PC-3 (cell line): ENCODE measurements at regions not wholly inside any gene's neighbourhood (a gene's known extent, or its start where the extent isn't known, plus 50 kb on each side); places are given as distances from the start of the nearest gene placed in this dataset.

Experiments
- ATAC-seq: fragments of 200-7000 bp; cut with Tn5 transposase; 2 replicates; pipeline ENCODE4 v1.9.1; 2020; ENCODE audit warnings: mild to moderate bottlenecking, moderate library complexity
- BruUV-seq: library from RNA; stranded (reverse); fragments of 400-500 nt; replicated peaks from 2 replicates; lab custom pipeline; 2021; lab: Mats Ljungman, UMichigan
- CTCF ChIA-PET: fragments of 300-600 bp; sonication (Branson Sonifier 250); formaldehyde crosslinking; loops from one replicate; lab custom pipeline; 2022; ENCODE audit warnings: antibody characterized with exemption; lab: Charles Lee
- POLR2A ChIA-PET: fragments of 300-600 bp; sonication (Branson Sonifier 250); formaldehyde crosslinking; loops from one replicate; lab custom pipeline; 2022; ENCODE audit warnings: antibody characterized with exemption; ENCODE audit not compliant: unreplicated experiment; lab: Charles Lee
- DNase-seq: peaks from one replicate; pipeline ENCODE4 v3.0.0-alpha.2; 2015
- H2AFZ ChIP-seq: fragments of 300-600 bp; sonication (generic); 2 replicates; pipeline ENCODE4 v1.6.0; 2016; ENCODE audit warnings: antibody characterized with exemption, low read length
- H3F3A ChIP-seq: fragments of 300-600 bp; sonication (generic); one replicate; pipeline ENCODE4 v1.6.0; 2017; ENCODE audit warnings: antibody characterized with exemption, low read length, control low read depth, mild to moderate bottlenecking; ENCODE audit not compliant: unreplicated experiment
- H3K27ac ChIP-seq: fragments of 300-600 bp; sonication (generic); 2 replicates; pipeline ENCODE4 v1.5.1; 2016; ENCODE audit warnings: mild to moderate bottlenecking, low read length
- H3K27me3 ChIP-seq: fragments of 300-600 bp; sonication (generic); 2 replicates; pipeline ENCODE4 v1.6.1; 2016; ENCODE audit warnings: low read length, mixed read lengths
- H3K36me3 ChIP-seq: fragments of 300-600 bp; sonication (generic); 2 replicates; pipeline ENCODE4 v1.6.1; 2016; ENCODE audit warnings: low read depth, mixed run types, low read length, mixed read lengths
- H3K4me1 ChIP-seq: fragments of 300-600 bp; sonication (generic); 2 replicates; pipeline ENCODE4 v1.5.1; 2016; ENCODE audit warnings: low read length; ENCODE audit not compliant: insufficient read depth
- H3K4me2 ChIP-seq: fragments of 300-600 bp; sonication (generic); 2 replicates; pipeline ENCODE4 v1.6.0; 2016; ENCODE audit warnings: low read length
- H3K4me3 ChIP-seq: fragments of 300-600 bp; sonication (generic); 2 replicates; pipeline ENCODE4 v1.5.1; 2016; ENCODE audit warnings: mild to moderate bottlenecking, low read length, mixed read lengths
- H3K79me2 ChIP-seq: fragments of 300-600 bp; sonication (generic); 2 replicates; pipeline ENCODE4 v1.6.1; 2017; ENCODE audit warnings: low read length, mixed read lengths
- H3K9ac ChIP-seq: fragments of 300-600 bp; sonication (generic); 2 replicates; pipeline ENCODE4 v1.6.0; 2016; ENCODE audit warnings: mild to moderate bottlenecking, low read length
- H3K9me2 ChIP-seq: fragments of 300-600 bp; sonication (generic); replicated peaks from 2 replicates; pipeline ENCODE4 v1.6.1; 2016; ENCODE audit warnings: mixed run types, low read length, mixed read lengths
- H3K9me3 ChIP-seq: fragments of 300-600 bp; sonication (generic); 2 replicates; pipeline ENCODE4 v1.6.1; 2016; ENCODE audit warnings: low read length, mixed read lengths
- H4K20me1 ChIP-seq: fragments of 300-600 bp; sonication (generic); 2 replicates; pipeline ENCODE4 v1.6.1; 2016; ENCODE audit warnings: low read length, mixed read lengths
- EZH2 ChIP-seq: fragments of 300-600 bp; sonication (generic); IDR thresholded peaks from one replicate; pipeline ENCODE4 v1.6.1; 2017; ENCODE audit warnings: antibody characterized with exemption, mild to moderate bottlenecking, low read length; ENCODE audit not compliant: unreplicated experiment
- EZH2phosphoT487 ChIP-seq: fragments of 300-600 bp; sonication (generic); IDR thresholded peaks from 2 replicates; pipeline ENCODE4 v1.6.1; 2018; ENCODE audit warnings: mild to moderate bottlenecking, antibody characterized with exemption, low read length, borderline replicate concordance
- intact Hi-C: fragments of 100-400 bp; cut with micrococcal nuclease; formaldehyde crosslinking; loops from 2 replicates; pipeline ENCODE4 v1.9.0; 2023
- TF ChIP-seq, protein P1 (sequence below): fragments of 300-600 bp; sonication (generic); conservative IDR thresholded peaks from 2 replicates; pipeline ENCODE4 v1.5.1; 2017; ENCODE audit warnings: antibody characterized with exemption, low read depth, mild to moderate bottlenecking, low read length

DNA sequence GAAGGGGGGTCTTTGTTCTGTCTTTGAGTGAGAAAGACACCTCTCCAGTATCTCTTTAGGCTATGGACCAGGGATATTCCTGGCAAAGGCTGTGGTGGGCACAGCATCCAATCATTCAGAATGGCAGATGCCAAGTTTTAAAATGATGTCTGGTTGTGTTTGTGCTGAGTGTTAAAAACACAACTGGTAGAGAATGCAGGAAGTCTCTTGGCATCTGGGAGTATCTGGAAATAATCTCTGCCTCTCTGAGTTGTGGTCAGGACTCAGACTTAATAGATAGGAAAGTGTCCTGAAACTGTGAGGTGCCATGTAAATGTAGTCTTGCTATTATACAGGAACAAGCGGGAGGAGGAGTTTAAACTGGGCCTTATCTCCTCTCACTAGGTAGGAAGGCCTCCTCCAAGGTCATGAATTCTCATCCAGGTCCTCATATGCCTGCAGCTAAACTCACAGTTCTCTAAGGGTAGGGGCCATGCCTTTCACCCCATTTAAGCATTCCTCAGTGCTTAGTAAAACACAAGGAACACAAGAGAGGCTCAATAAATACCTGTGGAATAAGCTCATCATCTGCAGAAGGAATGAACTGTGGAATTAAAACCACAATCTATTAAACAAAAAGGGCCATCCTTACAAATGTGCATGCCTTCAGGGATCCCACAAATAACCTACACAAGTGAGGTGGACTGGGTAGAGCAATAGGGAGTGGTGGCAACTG is 317.6 kb downstream of the CBLN1 start:
- Histone ChIP-seq H3K79me2 (no peaks in the 10 kb centered on the region), H3K4me2 (peak overlapping the region; percentile 80), H3K9ac (peak overlapping the region; percentile 76), H3F3A (peaks cover 6% of the 10 kb centered on the region), H3K9me2 (no peaks in the 10 kb centered on the region), H3K9me3 (no peaks in the 10 kb centered on the region), H3K27ac (peak overlapping the region; percentile 97), H3K27me3 (no peaks in the 10 kb centered on the region), H3K4me1 (peaks cover 71% of the 10 kb centered on the region), H3K36me3 (no peaks in the 10 kb centered on the region), H3K4me3 (peak overlapping the region; percentile 41; the same call in 1 of the 2 replicates), H2AFZ (no peak overlapping the region), H4K20me1 (no peaks in the 10 kb centered on the region)
- POLR2A ChIA-PET, result no interaction called here
- TSS peak; percentile 92 for BruUV-seq
- intact Hi-C loops, result loop anchor here (2.0 kb wide), 1 partner anchor 45 kb away; no protein-coding TSS in a partner anchor
- CTCF ChIA-PET, result no interaction called here
- DNase-seq (peak; percentile 91), ATAC-seq (peak; percentile 79)
- TF ChIP-seq EZH2 (no peak), EZH2phosphoT487 (no peak)
- TF ChIP-seq, protein P1, sequence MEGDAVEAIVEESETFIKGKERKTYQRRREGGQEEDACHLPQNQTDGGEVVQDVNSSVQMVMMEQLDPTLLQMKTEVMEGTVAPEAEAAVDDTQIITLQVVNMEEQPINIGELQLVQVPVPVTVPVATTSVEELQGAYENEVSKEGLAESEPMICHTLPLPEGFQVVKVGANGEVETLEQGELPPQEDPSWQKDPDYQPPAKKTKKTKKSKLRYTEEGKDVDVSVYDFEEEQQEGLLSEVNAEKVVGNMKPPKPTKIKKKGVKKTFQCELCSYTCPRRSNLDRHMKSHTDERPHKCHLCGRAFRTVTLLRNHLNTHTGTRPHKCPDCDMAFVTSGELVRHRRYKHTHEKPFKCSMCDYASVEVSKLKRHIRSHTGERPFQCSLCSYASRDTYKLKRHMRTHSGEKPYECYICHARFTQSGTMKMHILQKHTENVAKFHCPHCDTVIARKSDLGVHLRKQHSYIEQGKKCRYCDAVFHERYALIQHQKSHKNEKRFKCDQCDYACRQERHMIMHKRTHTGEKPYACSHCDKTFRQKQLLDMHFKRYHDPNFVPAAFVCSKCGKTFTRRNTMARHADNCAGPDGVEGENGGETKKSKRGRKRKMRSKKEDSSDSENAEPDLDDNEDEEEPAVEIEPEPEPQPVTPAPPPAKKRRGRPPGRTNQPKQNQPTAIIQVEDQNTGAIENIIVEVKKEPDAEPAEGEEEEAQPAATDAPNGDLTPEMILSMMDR, result no peak

DNA sequence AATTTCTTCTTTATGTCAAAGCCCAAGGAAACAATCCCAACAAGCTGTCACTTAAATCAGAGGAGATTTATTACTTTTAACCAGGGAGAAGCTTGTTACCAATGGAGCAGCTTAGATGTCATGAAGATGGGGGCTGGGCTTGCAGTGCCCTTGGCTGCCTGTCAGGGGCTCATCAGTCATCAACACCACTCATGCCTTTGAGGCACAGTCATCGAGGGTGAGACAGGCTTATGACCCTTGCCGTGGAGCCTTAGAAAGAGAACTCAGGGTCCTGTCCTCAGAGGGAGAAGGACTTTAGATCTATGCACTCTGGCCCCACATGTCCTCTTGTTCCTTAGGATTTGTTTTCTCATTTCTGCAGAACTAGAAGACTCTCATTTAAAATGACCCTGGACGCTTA is 318.3 kb downstream of the CBLN1 start:
- H4K20me1 ChIP-seq, result no peaks in the 10 kb centered on the region
- ChIA-PET CTCF (no interaction called here), POLR2A (no interaction called here)
- H3K27me3 ChIP-seq, result no peaks in the 10 kb centered on the region
- no peaks in the 10 kb centered on the region for H3K79me2 ChIP-seq
- no TSS peak for BruUV-seq
- H3K4me3 ChIP-seq, result peak overlapping the region; percentile 41; the same call in 1 of the 2 replicates
- H3K9me3 ChIP-seq, result no peaks in the 10 kb centered on the region
- peak overlapping the region; percentile 80 for H3K4me2 ChIP-seq
- H2AFZ ChIP-seq, result no peak overlapping the region
- H3K9ac ChIP-seq, result peak overlapping the region; percentile 76
- H3K27ac ChIP-seq, result peak overlapping the region; percentile 97
- peaks cover 75% of the 10 kb centered on the region for H3K4me1 ChIP-seq
- DNase-seq, result peak; percentile 85
- H3F3A ChIP-seq, result peaks cover 6% of the 10 kb centered on the region
- intact Hi-C loops, result no loop called here
- TF ChIP-seq EZH2 (no peak), EZH2phosphoT487 (no peak)
- TF ChIP-seq, protein P1, result no peak
- H3K36me3 ChIP-seq, result no peaks in the 10 kb centered on the region
- peak; percentile 27 for ATAC-seq
- H3K9me2 ChIP-seq, result no peaks in the 10 kb centered on the region

DNA sequence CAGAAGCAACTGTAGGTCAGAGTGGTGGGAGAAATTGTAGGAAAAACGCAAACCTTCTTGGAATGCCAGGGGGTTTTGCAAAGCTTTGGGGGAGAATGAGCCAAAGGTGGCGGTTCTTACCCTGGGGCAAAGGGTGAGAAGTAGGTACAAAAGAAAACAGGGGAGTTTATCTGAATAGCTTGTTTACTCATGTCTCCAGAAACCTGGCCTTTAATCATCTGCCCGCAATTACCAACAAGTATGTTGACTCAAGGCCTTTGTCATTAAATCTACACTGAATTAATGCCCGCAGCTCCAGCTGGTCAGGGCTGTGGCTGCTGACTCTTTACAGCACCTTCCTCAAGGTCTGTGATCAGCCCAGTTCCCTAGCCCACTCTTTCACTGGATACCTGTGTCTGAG is 320.1 kb downstream of the CBLN1 start:
- ATAC-seq (peak; percentile 35), DNase-seq (peak; percentile 88)
- Histone ChIP-seq H3K27me3 (no peaks in the 10 kb centered on the region), H3K9ac (peak overlapping the region; percentile 62), H3K9me3 (no peaks in the 10 kb centered on the region), H3K27ac (peak overlapping the region; percentile 97), H3K4me2 (peak overlapping the region; percentile 80), H4K20me1 (no peaks in the 10 kb centered on the region), H3K4me1 (peaks cover 75% of the 10 kb centered on the region), H2AFZ (no peak overlapping the region), H3K4me3 (peak overlapping the region; percentile 35; the same call in 1 of the 2 replicates), H3K9me2 (no peaks in the 10 kb centered on the region), H3K36me3 (no peaks in the 10 kb centered on the region), H3F3A (peaks cover 6% of the 10 kb centered on the region), H3K79me2 (no peaks in the 10 kb centered on the region)
- CTCF ChIA-PET, result no interaction called here
- no TSS peak for BruUV-seq
- POLR2A ChIA-PET, result no interaction called here
- TF ChIP-seq, protein P1, result no peak
- no peak for TF ChIP-seq EZH2
- no peak for TF ChIP-seq EZH2phosphoT487
- intact Hi-C loops, result no loop called here
